Stimulated activated effector memory CD8-positive, alpha-beta T cell treated with anti-CD3 and anti-CD28 coated beads, Interleukin-12 subunit alpha, Interleukin-12 subunit beta, amount 100 ng/mL, for 72 hours (primary cell): ENCODE measurements at regions not wholly inside any gene's neighbourhood (a gene's known extent, or its start where the extent isn't known, plus 50 kb on each side); places are given as distances from the start of the nearest gene placed in this dataset.

ENCODE experiments used
- ATAC-seq: fragments of 150-1000 bp; cut with Tn5 transposase; 2 replicates; pipeline ENCODE4 v1.10.0; 2021
- DNase-seq, 2 donors: peaks; one replicate each; pipeline ENCODE4 v3.0.0; 2021 to 2022; ENCODE audit warnings: low spot score in 2 of 2
- H3K27ac Mint-ChIP-seq: one replicate; pipeline ENCODE4 v1.8.0; 2022; ENCODE audit warnings: mild to moderate bottlenecking, mixed read lengths
- H3K36me3 Mint-ChIP-seq: one replicate; pipeline ENCODE4 v1.8.0; 2022; ENCODE audit warnings: mild to moderate bottlenecking, mixed read lengths
- H3K4me1 Mint-ChIP-seq: one replicate; pipeline ENCODE4 v1.8.0; 2022; ENCODE audit warnings: mixed read lengths
- H3K4me3 Mint-ChIP-seq: one replicate; pipeline ENCODE4 v1.8.0; 2022; ENCODE audit warnings: mild to moderate bottlenecking, mixed read lengths
- H3K9me3 Mint-ChIP-seq: one replicate; pipeline ENCODE4 v1.8.0; 2022; ENCODE audit warnings: mixed read lengths

GRCh38 chr12:115693970-115694369 is 583.5 kb downstream of the MED13L start:
- Mint-ChIP-seq H3K36me3 (no peaks in the 10 kb centered on the region), H3K9me3 (peaks cover 10% of the 10 kb centered on the region), H3K27ac (no peak overlapping the region), H3K4me3 (no peak overlapping the region), H3K4me1 (no peaks in the 10 kb centered on the region)
- ATAC-seq (no peak), DNase-seq (no peak)

- no peak for ATAC-seq
- Mint-ChIP-seq H3K27ac (no peak overlapping the region), H3K36me3 (no peaks in the 10 kb centered on the region), H3K4me1 (no peaks in the 10 kb centered on the region), H3K9me3 (peaks cover 10% of the 10 kb centered on the region), H3K4me3 (no peak overlapping the region)
- DNase-seq = no peak
These were observed 586.4 kb downstream of the MED13L start for GRCh38 chr12:115691123-115691522.

GRCh38 chr12:115687094-115687493 is 590.4 kb downstream of the MED13L start:
- Mint-ChIP-seq H3K36me3 (no peaks in the 10 kb centered on the region), H3K27ac (no peak overlapping the region), H3K9me3 (peaks cover 12% of the 10 kb centered on the region), H3K4me1 (no peaks in the 10 kb centered on the region), H3K4me3 (no peak overlapping the region)
- no peak for ATAC-seq
- no peak for DNase-seq

GRCh38 chr12:115683240-115683780 is 594.2 kb downstream of the MED13L start:
- Mint-ChIP-seq H3K9me3 (peaks cover 13% of the 10 kb centered on the region), H3K4me3 (no peak overlapping the region), H3K27ac (no peak overlapping the region), H3K4me1 (no peaks in the 10 kb centered on the region), H3K36me3 (no peaks in the 10 kb centered on the region)
- DNase-seq (no peak), ATAC-seq (no peak)

- Mint-ChIP-seq H3K27ac (no peak overlapping the region), H3K36me3 (no peaks in the 10 kb centered on the region), H3K9me3 (peaks cover 13% of the 10 kb centered on the region), H3K4me1 (no peaks in the 10 kb centered on the region), H3K4me3 (no peak overlapping the region)
- ATAC-seq (no peak), DNase-seq (no peak)
These were observed 596.5 kb downstream of the MED13L start for GRCh38 chr12:115680967-115681366.

- no peaks in the 10 kb centered on the region for H3K36me3 Mint-ChIP-seq
- H3K9me3 Mint-ChIP-seq = peaks cover 11% of the 10 kb centered on the region
- DNase-seq (no peak), ATAC-seq (no peak)
- H3K4me1 Mint-ChIP-seq = no peaks in the 10 kb centered on the region
- H3K4me3 Mint-ChIP-seq = no peak overlapping the region
- H3K27ac Mint-ChIP-seq = no peak overlapping the region
These were observed 604.9 kb downstream of the MED13L start for GRCh38 chr12:115672506-115673080.

GRCh38 chr12:115672086-115672485 is 605.4 kb downstream of the MED13L start:
- ATAC-seq (no peak), DNase-seq (no peak)
- Mint-ChIP-seq H3K36me3 (no peaks in the 10 kb centered on the region), H3K27ac (no peak overlapping the region), H3K9me3 (peaks cover 11% of the 10 kb centered on the region), H3K4me3 (no peak overlapping the region), H3K4me1 (no peaks in the 10 kb centered on the region)

- no peaks in the 10 kb centered on the region for H3K36me3 Mint-ChIP-seq
- ATAC-seq = no peak
These were observed 606.6 kb downstream of the MED13L start for GRCh38 chr12:115670869-115671268.

GRCh38 chr12:115667116-115667515 is 610.4 kb downstream of the MED13L start:
- no peaks in the 10 kb centered on the region for H3K36me3 Mint-ChIP-seq

More at GRCh38 chr12:115670869-115671268, 606.6 kb downstream of the MED13L start:
- no peak for DNase-seq
- no peak overlapping the region for H3K27ac Mint-ChIP-seq
- peaks cover 11% of the 10 kb centered on the region for H3K9me3 Mint-ChIP-seq
- H3K4me3 Mint-ChIP-seq = no peak overlapping the region
- H3K4me1 Mint-ChIP-seq = no peaks in the 10 kb centered on the region

GRCh38 chr12:115666168-115666567 is 611.3 kb downstream of the MED13L start:
- no peaks in the 10 kb centered on the region for H3K9me3 Mint-ChIP-seq
- H3K27ac Mint-ChIP-seq = no peak overlapping the region
- no peak for ATAC-seq
- H3K4me3 Mint-ChIP-seq = no peak overlapping the region
- no peaks in the 10 kb centered on the region for H3K4me1 Mint-ChIP-seq
- DNase-seq = no peak
- H3K36me3 Mint-ChIP-seq = no peaks in the 10 kb centered on the region

More at GRCh38 chr12:115667116-115667515, 610.4 kb downstream of the MED13L start:
- ATAC-seq (no peak), DNase-seq (no peak)
- Mint-ChIP-seq H3K9me3 (peaks cover 3% of the 10 kb centered on the region), H3K27ac (no peak overlapping the region), H3K4me1 (no peaks in the 10 kb centered on the region), H3K4me3 (no peak overlapping the region)

GRCh38 chr12:115661112-115661511 is 616.4 kb downstream of the MED13L start:
- DNase-seq (no peak), ATAC-seq (no peak)
- Mint-ChIP-seq H3K27ac (no peak overlapping the region), H3K36me3 (no peaks in the 10 kb centered on the region), H3K4me1 (no peaks in the 10 kb centered on the region), H3K9me3 (peaks cover 8% of the 10 kb centered on the region), H3K4me3 (no peak overlapping the region)

- H3K27ac Mint-ChIP-seq = no peak overlapping the region
- peaks cover 8% of the 10 kb centered on the region for H3K9me3 Mint-ChIP-seq
- H3K4me3 Mint-ChIP-seq = no peak overlapping the region
- no peak for DNase-seq
- no peaks in the 10 kb centered on the region for H3K36me3 Mint-ChIP-seq
- ATAC-seq = no peak
- H3K4me1 Mint-ChIP-seq = no peaks in the 10 kb centered on the region
These were observed 617.2 kb downstream of the MED13L start for GRCh38 chr12:115660211-115660805.

- H3K4me3 Mint-ChIP-seq = no peak overlapping the region
- DNase-seq (no peak), ATAC-seq (no peak)
- H3K36me3 Mint-ChIP-seq = no peaks in the 10 kb centered on the region
- H3K4me1 Mint-ChIP-seq = no peaks in the 10 kb centered on the region
- peaks cover 8% of the 10 kb centered on the region for H3K9me3 Mint-ChIP-seq
- no peak overlapping the region for H3K27ac Mint-ChIP-seq
These were observed 618.1 kb downstream of the MED13L start for GRCh38 chr12:115659422-115659821.

GRCh38 chr12:115657081-115658013 is 620.1 kb downstream of the MED13L start:
- DNase-seq = no peak
- Mint-ChIP-seq H3K9me3 (peaks cover 8% of the 10 kb centered on the region), H3K36me3 (no peaks in the 10 kb centered on the region), H3K4me3 (no peak overlapping the region), H3K4me1 (no peaks in the 10 kb centered on the region), H3K27ac (no peak overlapping the region)
- ATAC-seq = no peak

- no peaks in the 10 kb centered on the region for H3K4me1 Mint-ChIP-seq
- H3K9me3 Mint-ChIP-seq = peaks cover 6% of the 10 kb centered on the region
- DNase-seq = no peak
- ATAC-seq = no peak
- H3K4me3 Mint-ChIP-seq = no peak overlapping the region
- H3K27ac Mint-ChIP-seq = no peak overlapping the region
- no peaks in the 10 kb centered on the region for H3K36me3 Mint-ChIP-seq
These were observed 627.5 kb downstream of the MED13L start for GRCh38 chr12:115650026-115650425.
